OCI-LY1 (cell line): ENCODE measurements at regions not wholly inside any gene's neighbourhood (a gene's known extent, or its start where the extent isn't known, plus 50 kb on each side); places are given as distances from the start of the nearest gene placed in this dataset.

ENCODE experiments used
- EZH2 ChIP-seq: fragments of 200-600 bp; sonication (generic), shearing (Covaris generic); IDR thresholded peaks from 2 replicates; pipeline ENCODE4 v1.8.0; 2017; ENCODE audit warnings: borderline replicate concordance, mixed run types, mild to moderate bottlenecking, antibody characterized with exemption, low read length, moderate library complexity, mixed read lengths
- TF ChIP-seq, protein P1 (sequence below): fragments of 200-600 bp; sonication (generic), shearing (Covaris generic); IDR thresholded peaks from 2 replicates; pipeline ENCODE4 v1.5.1; 2017; ENCODE audit warnings: mild to moderate bottlenecking, antibody characterized with exemption, low read length, moderate library complexity, mixed read lengths

DNA sequence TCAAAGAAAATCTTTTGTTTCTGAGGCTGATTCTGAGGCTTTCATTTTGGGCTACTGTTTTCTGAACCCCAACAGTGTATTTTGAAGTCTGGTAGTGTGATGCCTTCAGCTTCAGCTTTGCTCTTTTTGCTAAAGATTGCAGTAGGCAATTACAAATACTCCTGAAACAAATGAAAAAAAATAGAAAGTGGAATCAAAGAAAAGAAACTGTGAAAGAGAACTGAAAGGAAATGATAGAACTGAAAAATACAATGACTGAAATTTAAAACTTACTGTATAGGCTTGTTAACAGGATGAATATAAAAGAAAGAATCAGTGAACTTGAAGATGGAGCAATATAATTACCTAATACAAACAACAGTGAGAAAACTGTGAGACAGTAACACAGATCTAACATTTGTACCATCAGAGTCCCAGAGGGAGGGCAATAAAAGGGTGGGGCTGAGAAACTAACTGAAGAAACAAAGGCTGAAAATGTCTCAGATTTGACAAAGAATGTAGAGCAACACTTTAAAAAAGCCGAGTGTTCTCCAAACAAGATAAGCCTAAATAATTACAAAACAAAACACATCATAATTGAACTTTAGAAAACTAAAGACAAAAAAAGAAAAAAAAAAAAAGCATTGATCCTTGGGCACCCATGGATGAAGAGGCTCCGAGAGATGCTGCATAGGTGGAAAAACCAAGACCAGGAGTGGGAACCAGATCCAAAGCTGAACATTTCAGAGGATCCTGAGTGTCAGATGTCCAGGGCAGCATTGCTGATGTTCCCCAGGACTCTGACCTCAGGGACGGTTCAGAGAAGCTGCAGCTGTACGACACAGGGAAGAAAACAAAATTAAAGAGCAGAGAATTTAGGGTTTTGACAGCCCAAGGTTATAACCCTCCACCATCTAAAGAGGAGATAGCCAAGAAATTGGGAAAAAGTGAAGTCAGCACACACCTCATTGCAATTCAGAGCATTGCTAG lies 223.2 kb upstream of the IGFBP3 start:
- TF ChIP-seq, protein P1, sequence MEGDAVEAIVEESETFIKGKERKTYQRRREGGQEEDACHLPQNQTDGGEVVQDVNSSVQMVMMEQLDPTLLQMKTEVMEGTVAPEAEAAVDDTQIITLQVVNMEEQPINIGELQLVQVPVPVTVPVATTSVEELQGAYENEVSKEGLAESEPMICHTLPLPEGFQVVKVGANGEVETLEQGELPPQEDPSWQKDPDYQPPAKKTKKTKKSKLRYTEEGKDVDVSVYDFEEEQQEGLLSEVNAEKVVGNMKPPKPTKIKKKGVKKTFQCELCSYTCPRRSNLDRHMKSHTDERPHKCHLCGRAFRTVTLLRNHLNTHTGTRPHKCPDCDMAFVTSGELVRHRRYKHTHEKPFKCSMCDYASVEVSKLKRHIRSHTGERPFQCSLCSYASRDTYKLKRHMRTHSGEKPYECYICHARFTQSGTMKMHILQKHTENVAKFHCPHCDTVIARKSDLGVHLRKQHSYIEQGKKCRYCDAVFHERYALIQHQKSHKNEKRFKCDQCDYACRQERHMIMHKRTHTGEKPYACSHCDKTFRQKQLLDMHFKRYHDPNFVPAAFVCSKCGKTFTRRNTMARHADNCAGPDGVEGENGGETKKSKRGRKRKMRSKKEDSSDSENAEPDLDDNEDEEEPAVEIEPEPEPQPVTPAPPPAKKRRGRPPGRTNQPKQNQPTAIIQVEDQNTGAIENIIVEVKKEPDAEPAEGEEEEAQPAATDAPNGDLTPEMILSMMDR: no peak
- no peak for TF ChIP-seq EZH2
